GM12873 (cell line): ENCODE measurements at regions not wholly inside any gene's neighbourhood (a gene's known extent, or its start where the extent isn't known, plus 50 kb on each side); places are given as distances from the start of the nearest gene placed in this dataset.

Experiments
- CTCF ChIP-seq: IDR thresholded peaks from 2 replicates; pipeline ENCODE4 v1.5.1; 2012; ENCODE audit warnings: low read depth, mild to moderate bottlenecking, moderate library complexity, low read length, control low read depth; ENCODE audit not compliant: insufficient read depth; ENCODE audit errors: missing control alignments

DNA sequence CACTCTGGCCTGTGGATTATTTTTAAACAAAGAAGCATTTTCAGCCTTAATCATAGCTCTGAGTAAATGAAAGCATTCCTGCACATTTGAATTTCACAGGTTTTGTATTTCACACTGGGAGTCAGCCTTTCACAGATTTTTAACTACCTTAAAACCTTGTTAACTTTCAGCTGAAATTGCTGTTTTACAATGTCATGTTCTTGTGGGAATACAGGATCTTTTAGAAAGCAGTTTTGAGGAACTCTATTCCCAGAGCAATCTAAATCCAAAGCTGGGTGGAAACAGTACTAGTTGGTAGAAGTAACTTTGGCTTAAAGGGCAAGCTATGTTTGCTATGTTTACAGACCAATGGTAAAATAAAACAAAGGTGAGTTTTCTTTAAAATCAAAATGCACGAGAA is 600.6 kb downstream of the KCNJ2 start:
- no peak for TF ChIP-seq CTCF

DNA sequence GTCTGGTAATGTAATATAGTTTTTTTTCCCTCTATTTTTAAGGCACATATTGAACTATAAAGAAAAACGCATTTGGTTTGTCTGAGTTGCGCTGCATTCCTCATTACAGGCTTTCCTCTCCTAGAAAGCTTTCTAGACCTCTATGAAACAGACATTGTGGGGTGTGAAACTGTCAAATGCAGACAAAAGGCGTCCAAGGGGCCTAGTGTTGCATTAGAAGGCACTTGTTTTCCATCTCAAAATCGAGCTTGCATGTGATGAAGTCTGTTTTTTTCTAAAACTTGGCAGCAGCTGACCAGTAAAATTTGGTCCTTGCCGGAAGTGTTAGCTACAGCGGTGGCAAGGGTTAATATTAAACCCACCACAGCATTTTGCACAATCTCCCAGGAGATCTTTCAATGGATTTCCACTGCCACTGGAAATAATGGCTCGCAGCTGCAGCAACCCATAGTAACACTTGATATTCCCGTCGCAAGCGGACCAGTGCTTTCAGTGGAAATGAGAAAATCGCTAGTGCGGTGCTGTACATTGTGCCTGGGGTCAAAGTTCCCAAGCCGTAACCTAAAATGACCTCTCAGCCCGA is 602.6 kb downstream of the KCNJ2 start:
- TF ChIP-seq CTCF = no peak

DNA sequence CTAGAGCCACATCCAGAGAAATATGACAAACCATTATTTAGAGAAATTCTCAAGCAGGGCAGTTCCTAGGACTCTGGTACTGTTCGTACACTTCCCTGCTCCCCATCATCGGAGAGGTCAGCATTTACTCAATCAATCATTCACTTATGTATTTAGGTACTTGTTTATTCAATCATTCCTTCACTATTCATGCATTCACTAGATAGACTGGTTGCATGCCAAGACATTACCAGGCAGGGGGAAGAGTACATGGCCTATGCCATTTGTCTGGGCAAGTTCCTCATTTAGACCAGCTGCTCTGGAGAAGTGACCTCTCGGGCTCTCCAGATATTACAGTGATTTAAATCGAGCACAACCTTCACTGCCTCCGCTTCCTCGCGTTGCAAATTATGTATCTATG is 603.4 kb downstream of the KCNJ2 start:
- TF ChIP-seq CTCF = no peak

DNA sequence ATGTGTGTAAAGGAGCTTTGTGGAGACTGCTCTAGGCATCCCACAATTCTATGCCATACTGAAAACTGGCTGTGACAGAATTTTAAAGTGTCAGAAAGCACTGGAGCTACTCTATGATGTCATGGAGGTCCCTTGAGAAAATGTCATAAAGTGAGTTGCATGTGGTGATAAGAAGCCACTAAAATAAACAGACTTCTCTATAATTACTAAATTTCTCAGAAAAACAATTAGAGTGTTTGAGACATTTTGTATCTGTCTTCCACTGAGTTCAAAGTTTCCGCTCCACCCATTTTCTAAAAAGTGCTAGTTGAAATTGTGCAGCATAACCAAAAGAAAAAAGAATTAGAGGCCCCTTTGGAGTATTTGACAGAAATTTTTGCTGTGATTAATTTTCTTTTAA is 603.9 kb downstream of the KCNJ2 start:
- no peak for TF ChIP-seq CTCF

- no peak for TF ChIP-seq CTCF
Measured at GRCh38 chr17:70774339-70775117, 605.2 kb downstream of the KCNJ2 start.

DNA sequence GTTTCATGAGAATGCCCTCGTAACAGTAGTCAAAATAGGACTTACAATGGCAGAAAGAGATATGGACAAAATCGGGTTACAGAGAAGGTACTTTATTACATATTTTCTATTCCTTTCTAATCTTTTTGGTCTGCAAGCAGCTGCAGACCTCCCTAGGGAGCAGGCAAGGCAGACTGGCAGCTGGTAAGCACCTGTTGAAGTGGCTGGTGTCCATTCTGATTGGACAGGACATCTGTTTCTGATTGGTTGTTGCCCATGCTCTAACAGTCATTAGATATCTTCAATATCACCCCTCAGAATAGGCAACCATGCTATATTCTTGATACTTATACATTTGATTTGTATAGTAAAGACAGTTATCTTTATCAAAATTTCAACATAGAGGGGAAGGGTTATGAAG is 606.3 kb downstream of the KCNJ2 start:
- TF ChIP-seq CTCF = no peak

GRCh38 chr17:70776441-70776840 is 607.1 kb downstream of the KCNJ2 start:
- TF ChIP-seq CTCF = no peak
